SK-N-MC (cell line): ENCODE measurements at regions not wholly inside any gene's neighbourhood (a gene's known extent, or its start where the extent isn't known, plus 50 kb on each side); places are given as distances from the start of the nearest gene placed in this dataset.

ENCODE experiments used
- DNase-seq: peaks from one replicate; pipeline ENCODE4 v3.0.0-alpha.2; 2011; ENCODE audit warnings: low read depth, low spot score
- H3K27ac ChIP-seq: fragments of 200-600 bp; sonication (generic); 2 replicates; pipeline ENCODE4 v1.5.1; 2016; ENCODE audit warnings: mixed run types
- H3K36me3 ChIP-seq: fragments of 200-600 bp; sonication (generic); 2 replicates; pipeline ENCODE4 v1.6.1; 2017; ENCODE audit warnings: antibody characterized with exemption, low read length, mixed read lengths; ENCODE audit not compliant: insufficient read depth
- H3K4me3 ChIP-seq: fragments of 200-600 bp; sonication (generic); 2 replicates; pipeline ENCODE4 v1.5.1; 2016
- H3K9ac ChIP-seq: fragments of 200-600 bp; sonication (generic); 2 replicates; pipeline ENCODE4 v1.8.0; 2017; ENCODE audit warnings: mixed run types, mixed read lengths; ENCODE audit not compliant: insufficient read length
- H3K9me3 ChIP-seq: fragments of 200-600 bp; sonication (generic); 2 replicates; pipeline ENCODE4 v1.6.1; 2017; ENCODE audit warnings: low read depth, mild to moderate bottlenecking, antibody characterized with exemption, low read length, moderate library complexity, mixed read lengths
- EZH2 ChIP-seq: fragments of 200-600 bp; sonication (generic); IDR thresholded peaks from one replicate; pipeline ENCODE4 v1.6.1; 2017; ENCODE audit warnings: antibody characterized with exemption
- FOXP2 ChIP-seq: optimal IDR thresholded peaks from 2 replicates; pipeline ENCODE3; 2011; ENCODE audit warnings: mild to moderate bottlenecking, moderate library complexity; ENCODE audit not compliant: insufficient read depth; ENCODE audit errors: extremely low read length, control extremely low read depth
- POLR2AphosphoS5 ChIP-seq: IDR thresholded peaks from 2 replicates; pipeline ENCODE4 v1.6.1; 2012; ENCODE audit warnings: mild to moderate bottlenecking, low read depth, low read length, borderline replicate concordance

GRCh38 chr6:105875974-105876640, 210.0 kb upstream of the PRDM1 start:
- no peak overlapping the region for H3K9ac ChIP-seq
- no peaks in the 10 kb centered on the region for H3K36me3 ChIP-seq
- DNase-seq = no peak
- H3K9me3 ChIP-seq = no peaks in the 10 kb centered on the region
- no peak overlapping the region for H3K27ac ChIP-seq
- no peak for TF ChIP-seq FOXP2
- no peak for TF ChIP-seq EZH2
- TF ChIP-seq POLR2AphosphoS5 = no peak
- H3K4me3 ChIP-seq = no peak overlapping the region

- H3K36me3 ChIP-seq = no peaks in the 10 kb centered on the region
- no peaks in the 10 kb centered on the region for H3K9me3 ChIP-seq
- no peak overlapping the region for H3K27ac ChIP-seq
- no peak for TF ChIP-seq EZH2
- TF ChIP-seq POLR2AphosphoS5 = no peak
- TF ChIP-seq FOXP2 = no peak
- no peak for DNase-seq
- no peak overlapping the region for H3K4me3 ChIP-seq
- no peak overlapping the region for H3K9ac ChIP-seq
Observed at GRCh38 chr6:105874835-105875626, 211.1 kb upstream of the PRDM1 start.

DNA sequence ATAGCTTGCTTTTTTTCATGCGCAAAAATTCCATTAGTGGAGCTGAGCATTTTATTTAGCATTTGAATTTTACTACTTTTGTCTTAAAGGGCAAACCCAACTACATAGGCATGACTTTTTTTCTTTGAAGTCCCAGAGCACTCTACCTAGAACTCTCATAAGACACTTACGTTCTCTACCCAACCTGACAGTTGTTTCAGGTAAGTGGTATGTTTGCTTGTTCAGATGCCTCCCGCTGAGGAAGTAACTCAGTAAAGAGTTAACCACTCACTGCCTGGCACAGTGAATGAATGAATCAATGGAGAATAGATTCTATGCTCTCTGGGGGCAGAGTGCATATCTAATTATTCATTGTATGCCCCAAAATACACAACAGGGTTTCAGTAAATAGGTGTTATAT, 212.3 kb upstream of the PRDM1 start:
- TF ChIP-seq POLR2AphosphoS5 = no peak
- Histone ChIP-seq H3K9ac (no peak overlapping the region), H3K36me3 (no peaks in the 10 kb centered on the region), H3K4me3 (no peak overlapping the region), H3K9me3 (no peaks in the 10 kb centered on the region), H3K27ac (no peak overlapping the region)
- DNase-seq = no peak

DNA sequence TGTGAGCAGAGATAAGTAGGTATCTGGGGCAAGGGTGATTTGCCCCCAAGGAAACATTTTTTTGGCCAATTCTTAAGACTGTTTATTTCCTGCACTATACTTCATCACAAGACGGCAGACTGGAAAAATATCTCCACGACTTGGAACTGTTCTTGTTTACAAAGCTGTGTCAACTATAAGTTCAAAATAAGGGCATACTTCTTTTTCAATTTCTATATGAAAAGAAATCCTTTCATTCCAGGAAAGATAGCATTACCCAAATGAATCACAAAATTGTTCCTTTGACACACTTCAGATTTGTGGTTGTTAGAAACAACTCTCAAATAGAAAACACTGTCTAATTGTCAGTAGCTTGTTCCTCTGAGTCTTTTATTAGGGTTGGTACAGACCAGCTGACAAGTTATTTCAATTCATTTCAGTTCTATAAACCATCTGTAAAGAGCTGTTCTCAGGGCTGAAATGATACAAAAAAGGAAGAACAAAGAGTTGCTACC, 212.9 kb upstream of the PRDM1 start:
- H3K27ac ChIP-seq = no peak overlapping the region
- no peaks in the 10 kb centered on the region for H3K9me3 ChIP-seq
- no peak overlapping the region for H3K4me3 ChIP-seq
- TF ChIP-seq POLR2AphosphoS5 = no peak
- no peak for TF ChIP-seq FOXP2
- no peak for DNase-seq
- no peaks in the 10 kb centered on the region for H3K36me3 ChIP-seq
- no peak overlapping the region for H3K9ac ChIP-seq

- Histone ChIP-seq H3K36me3 (no peaks in the 10 kb centered on the region), H3K27ac (no peak overlapping the region), H3K4me3 (no peak overlapping the region), H3K9me3 (no peaks in the 10 kb centered on the region), H3K9ac (no peak overlapping the region)
- no peak for DNase-seq
- TF ChIP-seq EZH2 = no peak
- TF ChIP-seq FOXP2 = no peak
- no peak for TF ChIP-seq POLR2AphosphoS5
Observed at GRCh38 chr6:105872249-105872648, 213.9 kb upstream of the PRDM1 start.

GRCh38 chr6:105871542-105871941, 214.6 kb upstream of the PRDM1 start:
- no peak overlapping the region for H3K9ac ChIP-seq
- DNase-seq = no peak
- no peak for TF ChIP-seq POLR2AphosphoS5
- TF ChIP-seq FOXP2 = no peak
- no peak for TF ChIP-seq EZH2
- no peak overlapping the region for H3K27ac ChIP-seq
- H3K9me3 ChIP-seq = no peaks in the 10 kb centered on the region
- H3K36me3 ChIP-seq = no peaks in the 10 kb centered on the region
- no peak overlapping the region for H3K4me3 ChIP-seq

DNA sequence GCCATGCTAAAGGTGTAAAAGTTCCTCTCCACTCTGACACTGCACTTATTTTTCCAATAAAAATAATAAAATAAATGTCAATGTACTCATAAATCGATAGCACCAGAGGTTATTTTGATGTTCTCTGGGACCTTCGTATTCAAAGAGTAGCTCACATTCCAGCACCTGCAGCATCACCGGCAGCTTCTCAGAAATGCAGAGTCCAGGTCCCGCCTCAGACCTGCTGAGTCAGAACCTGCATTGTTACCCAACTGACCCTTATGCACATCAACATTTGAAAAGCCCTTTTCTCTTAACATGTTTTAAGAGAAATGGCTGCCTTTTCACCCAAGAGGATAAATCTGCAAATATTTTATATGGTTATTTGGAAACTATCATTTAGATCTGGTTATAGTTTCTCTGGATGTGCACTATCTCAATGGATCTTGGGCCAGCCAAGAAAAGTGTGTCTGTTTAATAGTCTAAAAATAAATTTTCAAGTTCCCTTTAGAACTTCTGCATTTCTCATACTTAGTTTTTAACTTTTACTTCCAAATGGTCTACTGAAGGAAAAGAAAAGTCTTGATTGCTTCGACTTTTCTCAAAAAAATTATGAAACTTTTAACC, 216.2 kb upstream of the PRDM1 start:
- H3K9ac ChIP-seq = no peak overlapping the region
- H3K27ac ChIP-seq = no peak overlapping the region
- no peak overlapping the region for H3K4me3 ChIP-seq
- no peak for DNase-seq
- H3K36me3 ChIP-seq = no peaks in the 10 kb centered on the region
- no peak for TF ChIP-seq EZH2
- TF ChIP-seq POLR2AphosphoS5 = no peak
- no peak for TF ChIP-seq FOXP2
- H3K9me3 ChIP-seq = no peaks in the 10 kb centered on the region

GRCh38 chr6:105868823-105869460, 217.2 kb upstream of the PRDM1 start:
- H3K27ac ChIP-seq = no peak overlapping the region
- no peak for DNase-seq
- no peak overlapping the region for H3K4me3 ChIP-seq
- no peaks in the 10 kb centered on the region for H3K9me3 ChIP-seq
- no peak overlapping the region for H3K9ac ChIP-seq
- no peaks in the 10 kb centered on the region for H3K36me3 ChIP-seq
- no peak for TF ChIP-seq POLR2AphosphoS5
- TF ChIP-seq FOXP2 = no peak
- no peak for TF ChIP-seq EZH2
